ENCODE measurements at regions not wholly inside any gene's neighbourhood (a gene's known extent, or its start where the extent isn't known, plus 50 kb on each side); places are given as distances from the start of the nearest gene placed in this dataset.

DNA sequence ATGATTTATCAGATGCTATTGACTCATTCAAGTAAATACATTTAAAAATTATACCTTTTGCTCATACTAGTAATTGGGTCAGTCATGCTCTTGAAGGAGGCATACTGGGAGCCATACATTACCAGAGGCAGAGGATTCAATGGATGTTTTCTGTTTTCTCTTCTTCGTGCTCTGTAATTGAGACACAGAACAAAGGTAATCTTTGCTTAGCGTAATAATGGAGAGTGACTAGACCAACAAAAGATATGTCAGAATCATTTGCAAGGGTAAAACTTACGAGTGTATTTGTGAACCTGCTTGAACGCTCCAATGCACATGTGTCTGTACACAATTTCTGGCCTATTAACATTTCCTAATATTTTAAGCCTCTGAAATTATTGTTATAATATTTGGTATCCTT is 296.4 kb downstream of the FOXG1 start:
- no peak for DNase-seq
- in situ Hi-C loops (cut with HindIII; ENCODE audit: low pct_ligation_motif_present, low sequenced_read_pairs), result no loop called here
- no peaks in the 10 kb centered on the region for H3K36me3 ChIP-seq (replicated peaks)
- no peak overlapping the region for H3K4me3 ChIP-seq (ENCODE audit: low read depth, low read length)
- H3K27ac ChIP-seq, result no peak overlapping the region
- no peaks in the 10 kb centered on the region for H3K27me3 ChIP-seq (replicated peaks)
- TF ChIP-seq, protein P1, sequence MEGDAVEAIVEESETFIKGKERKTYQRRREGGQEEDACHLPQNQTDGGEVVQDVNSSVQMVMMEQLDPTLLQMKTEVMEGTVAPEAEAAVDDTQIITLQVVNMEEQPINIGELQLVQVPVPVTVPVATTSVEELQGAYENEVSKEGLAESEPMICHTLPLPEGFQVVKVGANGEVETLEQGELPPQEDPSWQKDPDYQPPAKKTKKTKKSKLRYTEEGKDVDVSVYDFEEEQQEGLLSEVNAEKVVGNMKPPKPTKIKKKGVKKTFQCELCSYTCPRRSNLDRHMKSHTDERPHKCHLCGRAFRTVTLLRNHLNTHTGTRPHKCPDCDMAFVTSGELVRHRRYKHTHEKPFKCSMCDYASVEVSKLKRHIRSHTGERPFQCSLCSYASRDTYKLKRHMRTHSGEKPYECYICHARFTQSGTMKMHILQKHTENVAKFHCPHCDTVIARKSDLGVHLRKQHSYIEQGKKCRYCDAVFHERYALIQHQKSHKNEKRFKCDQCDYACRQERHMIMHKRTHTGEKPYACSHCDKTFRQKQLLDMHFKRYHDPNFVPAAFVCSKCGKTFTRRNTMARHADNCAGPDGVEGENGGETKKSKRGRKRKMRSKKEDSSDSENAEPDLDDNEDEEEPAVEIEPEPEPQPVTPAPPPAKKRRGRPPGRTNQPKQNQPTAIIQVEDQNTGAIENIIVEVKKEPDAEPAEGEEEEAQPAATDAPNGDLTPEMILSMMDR (IDR thresholded peaks at IDR 0.05; ENCODE audit: low read depth, low read length, missing control alignments), result no peak

DNA sequence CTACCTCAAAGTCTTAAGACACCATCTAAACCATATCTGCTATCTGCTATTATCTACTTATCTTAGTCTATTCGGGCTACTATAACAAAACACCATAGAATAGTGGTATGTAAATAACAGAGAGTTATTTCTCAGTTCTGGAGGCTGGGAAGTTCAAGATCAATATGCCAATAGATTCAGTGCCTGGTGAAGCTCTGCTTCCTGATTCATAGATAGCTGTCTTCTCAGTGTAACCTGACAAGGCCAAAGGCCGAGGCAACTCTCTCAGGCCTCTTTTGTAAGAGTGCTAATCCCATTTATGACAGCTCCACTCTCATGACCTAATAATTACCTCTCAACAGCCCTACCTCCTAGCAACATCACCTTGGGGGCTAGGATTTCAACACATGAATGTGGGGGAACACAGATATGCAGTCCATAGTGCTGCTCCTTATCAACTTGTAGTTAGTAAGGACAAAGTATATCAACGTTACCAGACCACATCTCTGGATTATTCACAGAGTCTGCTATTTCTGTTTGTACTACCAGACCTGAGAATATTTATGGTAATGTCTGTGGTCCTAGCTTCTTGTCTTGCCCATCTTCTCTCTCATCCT is 297.8 kb downstream of the FOXG1 start:
- no peak overlapping the region for H3K4me3 ChIP-seq (ENCODE audit: low read depth, low read length)
- no peaks in the 10 kb centered on the region for H3K36me3 ChIP-seq (replicated peaks)
- no peak for DNase-seq
- TF ChIP-seq, protein P1 (IDR thresholded peaks at IDR 0.05; ENCODE audit: low read depth, low read length, missing control alignments), result no peak
- H3K27me3 ChIP-seq (replicated peaks), result no peaks in the 10 kb centered on the region
- no peak overlapping the region for H3K27ac ChIP-seq
- in situ Hi-C loops (cut with HindIII; ENCODE audit: low pct_ligation_motif_present, low sequenced_read_pairs), result no loop called here

DNA sequence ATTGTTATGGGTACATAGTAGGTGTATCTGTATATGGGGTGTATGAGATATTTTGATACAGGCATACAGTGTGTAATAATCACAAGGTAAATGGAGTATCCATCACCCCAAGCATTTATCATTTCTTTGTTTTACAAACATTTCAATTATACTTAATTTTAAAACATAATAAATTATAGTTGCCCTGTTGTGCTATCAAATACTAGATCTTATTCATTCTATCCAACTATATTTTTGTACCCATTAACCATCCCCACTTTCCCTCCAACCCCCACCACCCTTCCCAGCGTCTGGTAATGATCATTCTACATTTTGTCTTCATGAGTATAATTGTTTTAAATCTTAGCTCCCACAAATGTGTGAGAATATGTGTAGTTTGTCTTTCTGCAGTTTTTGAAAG is 302.6 kb downstream of the FOXG1 start:
- H3K4me3 ChIP-seq (ENCODE audit: low read depth, low read length), result no peak overlapping the region
- no peaks in the 10 kb centered on the region for H3K36me3 ChIP-seq (replicated peaks)
- DNase-seq, result no peak
- TF ChIP-seq, protein P1 (IDR thresholded peaks at IDR 0.05; ENCODE audit: low read depth, low read length, missing control alignments), result no peak
- in situ Hi-C loops (cut with HindIII; ENCODE audit: low pct_ligation_motif_present, low sequenced_read_pairs), result no loop called here
- no peak overlapping the region for H3K27ac ChIP-seq
- H3K27me3 ChIP-seq (replicated peaks), result no peaks in the 10 kb centered on the region

DNA sequence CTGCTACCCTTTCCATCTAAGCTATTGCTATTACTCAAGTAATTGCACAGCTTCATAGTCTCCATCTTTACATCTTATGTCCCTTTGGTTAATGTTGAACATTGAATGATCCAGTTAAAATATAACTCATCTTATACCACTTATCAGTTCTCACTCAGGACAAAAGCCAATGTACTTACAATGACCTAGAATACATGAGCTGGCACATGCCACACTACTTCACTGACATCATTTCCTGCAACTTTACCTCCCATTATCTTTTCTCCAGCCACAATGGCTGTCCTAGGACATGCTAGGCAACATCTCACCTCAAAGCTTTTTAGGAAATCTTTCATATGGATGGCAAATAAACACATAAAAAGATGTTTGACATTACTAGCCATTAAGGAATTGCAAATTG is 309.2 kb downstream of the FOXG1 start:
- H3K27me3 ChIP-seq (replicated peaks), result no peaks in the 10 kb centered on the region
- TF ChIP-seq, protein P1 (IDR thresholded peaks at IDR 0.05; ENCODE audit: low read depth, low read length, missing control alignments), result no peak
- H3K27ac ChIP-seq, result no peak overlapping the region
- in situ Hi-C loops (cut with HindIII; ENCODE audit: low pct_ligation_motif_present, low sequenced_read_pairs), result no loop called here
- no peak for DNase-seq
- no peak overlapping the region for H3K4me3 ChIP-seq (ENCODE audit: low read depth, low read length)
- no peaks in the 10 kb centered on the region for H3K36me3 ChIP-seq (replicated peaks)

DNA sequence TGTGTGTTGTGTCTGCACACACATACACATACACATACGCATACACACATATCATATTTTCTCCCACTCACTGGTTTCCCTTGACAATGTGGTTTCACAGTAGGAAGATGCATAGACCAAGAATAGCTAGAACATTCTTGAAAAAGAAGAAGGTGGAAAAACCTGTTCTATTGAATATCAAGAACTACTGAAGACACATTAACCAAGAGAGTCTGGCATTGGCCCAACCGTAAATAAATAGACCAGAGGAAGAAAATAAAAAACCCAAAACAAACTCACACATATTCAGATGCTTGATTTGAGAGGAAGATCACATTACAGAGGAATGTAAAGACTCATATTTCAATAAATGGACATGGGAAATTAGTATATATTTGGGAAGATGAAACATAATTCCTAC is 311.3 kb downstream of the FOXG1 start:
- Histone ChIP-seq H3K36me3 (replicated peaks) (no peaks in the 10 kb centered on the region), H3K4me3 (ENCODE audit: low read depth, low read length) (no peak overlapping the region), H3K27me3 (replicated peaks) (no peaks in the 10 kb centered on the region), H3K27ac (no peak overlapping the region)
- in situ Hi-C loops (cut with HindIII; ENCODE audit: low pct_ligation_motif_present, low sequenced_read_pairs), result no loop called here
- TF ChIP-seq, protein P1 (IDR thresholded peaks at IDR 0.05; ENCODE audit: low read depth, low read length, missing control alignments), result no peak
- DNase-seq, result no peak

Data from brain microvascular endothelial cell (primary cell).